DOHH2 (cell line): ENCODE measurements at regions not wholly inside any gene's neighbourhood (a gene's known extent, or its start where the extent isn't known, plus 50 kb on each side); places are given as distances from the start of the nearest gene placed in this dataset.

ENCODE experiments used
- H3F3A ChIP-seq: fragments of 200-600 bp; sonication (generic), shearing (Covaris generic); 2 replicates; pipeline ENCODE4 v1.6.0; 2016; ENCODE audit warnings: antibody characterized with exemption, mild to moderate bottlenecking; ENCODE audit not compliant: control insufficient read depth, insufficient read depth
- H3K27ac ChIP-seq: fragments of 200-600 bp; sonication (generic); 2 replicates; pipeline ENCODE4 v1.5.1; 2014; ENCODE audit warnings: low read depth, mild to moderate bottlenecking, low read length, moderate library complexity
- H3K27me3 ChIP-seq: fragments of 200-600 bp; sonication (generic); 2 replicates; pipeline ENCODE4 v1.6.1; 2014; ENCODE audit warnings: mild to moderate bottlenecking, low read length, mixed read lengths; ENCODE audit not compliant: control insufficient read depth
- H3K36me3 ChIP-seq: fragments of 200-600 bp; sonication (generic); 2 replicates; pipeline ENCODE4 v1.6.1; 2014; ENCODE audit warnings: mild to moderate bottlenecking, low read length, moderate library complexity, mixed read lengths; ENCODE audit not compliant: control insufficient read depth
- H3K4me1 ChIP-seq: fragments of 200-600 bp; sonication (generic); 2 replicates; pipeline ENCODE4 v1.6.1; 2014; ENCODE audit warnings: mild to moderate bottlenecking, low read length, mixed read lengths; ENCODE audit not compliant: control insufficient read depth
- H3K4me2 ChIP-seq: fragments of 200-600 bp; sonication (generic); 2 replicates; pipeline ENCODE4 v1.6.0; 2014; ENCODE audit warnings: mild to moderate bottlenecking, low read length, moderate library complexity
- H3K4me3 ChIP-seq: fragments of 200-600 bp; sonication (generic); 2 replicates; pipeline ENCODE4 v1.5.1; 2014; ENCODE audit warnings: mild to moderate bottlenecking, low read length, mixed read lengths
- H3K79me2 ChIP-seq: fragments of 200-600 bp; sonication (generic); 2 replicates; pipeline ENCODE4 v1.6.1; 2014; ENCODE audit warnings: mild to moderate bottlenecking, low read length, mixed read lengths; ENCODE audit not compliant: control insufficient read depth
- H3K9me2 ChIP-seq: fragments of 200-600 bp; sonication (generic); replicated peaks from 2 replicates; pipeline ENCODE4 v1.6.1; 2014; ENCODE audit warnings: mild to moderate bottlenecking, low read length, mixed read lengths; ENCODE audit not compliant: control insufficient read depth
- H3K9me3 ChIP-seq: fragments of 200-600 bp; sonication (generic); 2 replicates; pipeline ENCODE4 v1.6.1; 2014; ENCODE audit warnings: antibody characterized with exemption, low read length, mixed read lengths; ENCODE audit not compliant: control insufficient read depth, insufficient read depth
- H4K20me1 ChIP-seq: fragments of 200-600 bp; sonication (generic); 2 replicates; pipeline ENCODE4 v1.6.0; 2014; ENCODE audit warnings: low read depth, mild to moderate bottlenecking, antibody characterized with exemption, low read length, moderate library complexity; ENCODE audit not compliant: control insufficient read depth, insufficient read depth
- EZH2phosphoT487 ChIP-seq: fragments of 200-600 bp; sonication (generic); IDR thresholded peaks from 2 replicates; pipeline ENCODE4 v1.6.1; 2017; ENCODE audit warnings: borderline replicate concordance, mild to moderate bottlenecking, antibody characterized with exemption, low read length, moderate library complexity, mixed read lengths
- TF ChIP-seq, protein P1 (sequence below): fragments of 200-600 bp; sonication (generic); IDR thresholded peaks from one replicate; pipeline ENCODE4 v1.5.1; 2014; ENCODE audit warnings: antibody characterized with exemption, mild to moderate bottlenecking, low read depth, low read length; ENCODE audit not compliant: poor library complexity, severe bottlenecking

DNA sequence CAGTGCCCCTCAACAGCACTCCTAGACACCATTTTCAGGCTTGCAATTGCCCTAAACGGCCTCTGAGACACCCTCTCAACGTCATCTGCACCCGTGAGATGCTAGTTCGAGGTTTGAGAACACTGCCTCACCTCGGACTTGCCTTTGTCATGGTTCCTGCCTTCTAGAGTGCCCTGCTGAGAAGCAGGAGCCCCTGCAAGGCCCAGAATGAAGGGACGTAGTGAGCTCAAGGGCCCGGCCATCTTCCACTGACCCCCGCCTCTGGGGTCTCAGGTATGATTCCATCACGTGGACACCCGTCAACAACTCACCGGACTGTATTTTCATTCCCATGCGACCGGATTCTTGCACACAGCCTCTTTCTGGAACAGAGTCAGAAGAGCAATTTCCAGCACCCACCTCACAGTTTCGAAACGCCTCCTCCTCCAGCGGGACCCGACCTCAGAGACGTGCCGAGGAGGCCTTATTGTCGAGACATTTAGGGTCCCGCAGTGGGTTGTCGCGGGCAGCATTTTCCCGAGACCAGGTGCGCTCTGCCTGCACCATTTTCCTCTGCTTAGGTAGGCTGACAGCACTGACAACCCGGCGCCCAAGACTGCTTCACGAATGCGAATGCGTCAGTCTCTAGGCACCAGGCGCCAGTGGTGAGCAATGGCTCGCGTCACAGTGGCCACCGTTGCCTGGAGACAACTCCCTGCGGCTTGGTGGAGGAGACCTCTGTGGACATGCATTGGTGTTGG lies 999.9 kb downstream of the KCNJ18 start:
- no peaks in the 10 kb centered on the region for H3K9me2 ChIP-seq
- TF ChIP-seq, protein P1, sequence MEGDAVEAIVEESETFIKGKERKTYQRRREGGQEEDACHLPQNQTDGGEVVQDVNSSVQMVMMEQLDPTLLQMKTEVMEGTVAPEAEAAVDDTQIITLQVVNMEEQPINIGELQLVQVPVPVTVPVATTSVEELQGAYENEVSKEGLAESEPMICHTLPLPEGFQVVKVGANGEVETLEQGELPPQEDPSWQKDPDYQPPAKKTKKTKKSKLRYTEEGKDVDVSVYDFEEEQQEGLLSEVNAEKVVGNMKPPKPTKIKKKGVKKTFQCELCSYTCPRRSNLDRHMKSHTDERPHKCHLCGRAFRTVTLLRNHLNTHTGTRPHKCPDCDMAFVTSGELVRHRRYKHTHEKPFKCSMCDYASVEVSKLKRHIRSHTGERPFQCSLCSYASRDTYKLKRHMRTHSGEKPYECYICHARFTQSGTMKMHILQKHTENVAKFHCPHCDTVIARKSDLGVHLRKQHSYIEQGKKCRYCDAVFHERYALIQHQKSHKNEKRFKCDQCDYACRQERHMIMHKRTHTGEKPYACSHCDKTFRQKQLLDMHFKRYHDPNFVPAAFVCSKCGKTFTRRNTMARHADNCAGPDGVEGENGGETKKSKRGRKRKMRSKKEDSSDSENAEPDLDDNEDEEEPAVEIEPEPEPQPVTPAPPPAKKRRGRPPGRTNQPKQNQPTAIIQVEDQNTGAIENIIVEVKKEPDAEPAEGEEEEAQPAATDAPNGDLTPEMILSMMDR, result no peak
- no peak for TF ChIP-seq EZH2phosphoT487
- no peaks in the 10 kb centered on the region for H3K36me3 ChIP-seq
- peaks cover 5% of the 10 kb centered on the region; the same call in 1 of the 2 replicates for H3K9me3 ChIP-seq
- H3K4me3 ChIP-seq, result no peak overlapping the region
- no peak overlapping the region for H3K27ac ChIP-seq
- no peak overlapping the region for H3K4me2 ChIP-seq
- H3K79me2 ChIP-seq, result no peaks in the 10 kb centered on the region
- no peaks in the 10 kb centered on the region for H4K20me1 ChIP-seq
- no peaks in the 10 kb centered on the region for H3F3A ChIP-seq
- H3K27me3 ChIP-seq, result no peaks in the 10 kb centered on the region
- no peaks in the 10 kb centered on the region for H3K4me1 ChIP-seq

DNA sequence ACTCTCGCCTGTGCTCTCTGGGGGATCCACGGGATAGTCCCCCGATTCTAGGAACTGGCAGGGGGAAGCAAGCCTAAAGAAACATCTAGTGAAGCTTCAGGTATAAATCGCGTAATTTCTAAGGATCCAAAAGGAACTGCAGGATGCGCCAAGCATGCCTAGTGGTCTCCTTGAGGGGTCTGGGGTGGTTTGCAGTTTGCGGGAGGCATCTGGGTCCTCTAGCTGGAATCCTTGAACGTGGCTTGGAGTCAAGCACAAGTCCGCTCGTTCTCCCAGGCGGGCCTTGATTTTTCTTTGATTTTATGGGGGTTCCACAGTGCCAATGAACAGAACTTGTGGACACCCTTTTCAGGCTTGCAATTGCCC lies 1000.5 kb downstream of the KCNJ18 start:
- Histone ChIP-seq H3K4me1 (no peaks in the 10 kb centered on the region), H3F3A (no peaks in the 10 kb centered on the region), H3K27ac (no peak overlapping the region), H3K79me2 (no peaks in the 10 kb centered on the region), H3K4me2 (no peak overlapping the region), H4K20me1 (no peaks in the 10 kb centered on the region), H3K4me3 (no peak overlapping the region), H3K36me3 (no peaks in the 10 kb centered on the region), H3K9me2 (no peaks in the 10 kb centered on the region), H3K27me3 (no peaks in the 10 kb centered on the region), H3K9me3 (peaks cover 5% of the 10 kb centered on the region; the same call in 1 of the 2 replicates)
- TF ChIP-seq, protein P1, result no peak
- TF ChIP-seq EZH2phosphoT487, result no peak

DNA sequence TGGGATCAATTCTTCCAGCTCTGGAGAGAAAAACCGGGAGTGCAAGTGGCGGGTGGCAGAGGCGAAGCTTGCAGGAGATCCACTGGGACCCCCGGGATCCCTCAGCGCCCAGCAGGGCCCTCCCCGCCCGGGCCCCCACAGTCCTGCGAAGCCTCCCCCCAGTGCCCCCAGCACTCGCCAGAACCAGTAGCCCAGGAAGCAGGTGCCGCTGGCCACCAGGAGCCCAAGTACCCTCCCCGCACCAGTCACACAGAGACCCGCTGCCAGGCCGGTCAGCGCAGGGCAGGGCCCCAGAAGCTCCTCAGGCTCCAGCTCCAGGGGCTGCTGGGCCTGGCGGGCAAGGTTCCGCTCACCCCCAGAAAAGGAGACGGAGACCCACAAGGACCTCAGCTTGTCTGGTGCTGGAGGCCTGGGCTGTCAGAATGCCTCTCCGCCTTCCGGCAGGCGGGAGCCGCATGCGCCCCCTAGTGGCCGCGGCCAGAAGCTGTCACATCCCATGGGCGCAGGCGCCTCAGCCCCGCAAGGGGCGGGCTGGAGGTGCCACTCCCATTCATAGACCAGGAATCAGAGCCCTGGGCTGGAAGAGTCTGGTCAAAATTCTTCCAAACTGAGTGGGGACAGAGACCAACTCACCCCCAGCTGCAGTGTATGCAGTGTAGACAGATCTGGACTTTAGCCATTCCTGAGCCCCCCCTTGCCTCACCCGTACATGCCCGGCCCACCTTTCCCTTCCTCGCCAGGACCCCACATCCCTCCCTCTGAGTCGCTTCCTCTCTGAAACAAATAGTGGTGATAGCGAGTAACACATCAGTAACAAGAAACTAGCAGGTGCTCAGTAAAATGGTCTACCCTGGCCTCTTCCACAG lies 1002.3 kb downstream of the KCNJ18 start:
- Histone ChIP-seq H3K9me3 (peaks cover 5% of the 10 kb centered on the region; the same call in 1 of the 2 replicates), H3F3A (no peaks in the 10 kb centered on the region), H4K20me1 (no peaks in the 10 kb centered on the region), H3K79me2 (no peaks in the 10 kb centered on the region), H3K27me3 (no peaks in the 10 kb centered on the region), H3K36me3 (no peaks in the 10 kb centered on the region), H3K27ac (no peak overlapping the region), H3K4me3 (no peak overlapping the region), H3K4me2 (no peak overlapping the region), H3K4me1 (no peaks in the 10 kb centered on the region), H3K9me2 (no peaks in the 10 kb centered on the region)
- TF ChIP-seq, protein P1, result no peak
- TF ChIP-seq EZH2phosphoT487, result no peak
